ENCODE measurements at regions not wholly inside any gene's neighbourhood (a gene's known extent, or its start where the extent isn't known, plus 50 kb on each side); places are given as distances from the start of the nearest gene placed in this dataset.
A peak's percentile ranks its signal among the peaks of the same experiment; 100 is the strongest.

GRCh38 chr12:61070640-61071414, 1189.4 kb upstream of the USP15 start:
- TF ChIP-seq CTCF (IDR thresholded peaks at IDR 0.05; ENCODE audit: insufficient read depth, missing control alignments): no peak
- FAIRE-seq: no peak
- no peak for DNase-seq (ENCODE audit: insufficient read length, low spot score)

GRCh38 chr12:61072717-61073116, 1187.5 kb upstream of the USP15 start:
- FAIRE-seq (no peak), DNase-seq (ENCODE audit: insufficient read length, low spot score) (no peak)
- no peak for TF ChIP-seq CTCF (IDR thresholded peaks at IDR 0.05; ENCODE audit: insufficient read depth, missing control alignments)

GRCh38 chr12:61095111-61095510, 1165.1 kb upstream of the USP15 start:
- FAIRE-seq (no peak), DNase-seq (ENCODE audit: insufficient read length, low spot score) (no peak)
- TF ChIP-seq CTCF (IDR thresholded peaks at IDR 0.05; ENCODE audit: insufficient read depth, missing control alignments): no peak

GRCh38 chr12:61098031-61098580, 1162.1 kb upstream of the USP15 start:
- no peak for FAIRE-seq
- DNase-seq (ENCODE audit: insufficient read length, low spot score): no peak
- TF ChIP-seq CTCF (IDR thresholded peaks at IDR 0.05; ENCODE audit: insufficient read depth, missing control alignments): no peak

- FAIRE-seq: peak; percentile 44
- TF ChIP-seq CTCF (IDR thresholded peaks at IDR 0.05; ENCODE audit: insufficient read depth, missing control alignments): no peak
- DNase-seq (ENCODE audit: insufficient read length, low spot score): no peak
These were observed 1153.1 kb upstream of the USP15 start for GRCh38 chr12:61107118-61107517.

- no peak for TF ChIP-seq CTCF (IDR thresholded peaks at IDR 0.05; ENCODE audit: insufficient read depth, missing control alignments)
- DNase-seq (ENCODE audit: insufficient read length, low spot score) (no peak), FAIRE-seq (no peak)
These were observed 1149.0 kb upstream of the USP15 start for GRCh38 chr12:61111218-61111617.
